ENCODE measurements at regions not wholly inside any gene's neighbourhood (a gene's known extent, or its start where the extent isn't known, plus 50 kb on each side); places are given as distances from the start of the nearest gene placed in this dataset.
A peak's percentile ranks its signal among the peaks of the same experiment; 100 is the strongest.
"Not testable (repeated sequence)": the region's sequence is repeated elsewhere in the genome, so short reads cannot be mapped to it uniquely, and the experiment has no call there.

- no peak for DNase-seq (ENCODE audit: low read depth)
Observed at GRCh38 chr1:182159443-182159842, 97.9 kb upstream of the ZNF648 start.

GRCh38 chr1:182157187-182157586 lies 95.7 kb upstream of the ZNF648 start:
- DNase-seq (ENCODE audit: low read depth) = no peak

DNA sequence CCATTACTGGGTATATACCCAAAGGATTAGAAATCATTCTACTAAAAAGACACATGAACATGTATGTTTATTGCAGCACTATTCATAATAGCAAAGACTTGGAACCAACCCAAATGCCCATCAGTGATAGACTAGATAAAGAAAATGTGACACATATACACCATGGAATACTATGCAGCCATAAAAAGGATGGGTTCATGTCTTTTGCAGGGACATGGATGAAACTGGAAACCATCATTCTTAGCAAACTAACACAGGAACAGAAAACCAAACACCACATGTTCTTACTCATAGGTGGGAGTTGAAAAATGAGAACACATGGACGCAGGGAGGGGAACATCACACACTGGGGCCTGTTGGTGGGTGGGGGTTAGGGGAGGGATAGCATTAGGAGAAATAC lies 92.9 kb upstream of the ZNF648 start:
- not testable (repeated sequence) for DNase-seq (ENCODE audit: low read depth)

- no peak for DNase-seq (ENCODE audit: low read depth)
Observed at GRCh38 chr1:182149411-182149965, 88.0 kb upstream of the ZNF648 start.

GRCh38 chr1:182147951-182148350 lies 86.4 kb upstream of the ZNF648 start:
- no peak for DNase-seq (ENCODE audit: low read depth)

DNA sequence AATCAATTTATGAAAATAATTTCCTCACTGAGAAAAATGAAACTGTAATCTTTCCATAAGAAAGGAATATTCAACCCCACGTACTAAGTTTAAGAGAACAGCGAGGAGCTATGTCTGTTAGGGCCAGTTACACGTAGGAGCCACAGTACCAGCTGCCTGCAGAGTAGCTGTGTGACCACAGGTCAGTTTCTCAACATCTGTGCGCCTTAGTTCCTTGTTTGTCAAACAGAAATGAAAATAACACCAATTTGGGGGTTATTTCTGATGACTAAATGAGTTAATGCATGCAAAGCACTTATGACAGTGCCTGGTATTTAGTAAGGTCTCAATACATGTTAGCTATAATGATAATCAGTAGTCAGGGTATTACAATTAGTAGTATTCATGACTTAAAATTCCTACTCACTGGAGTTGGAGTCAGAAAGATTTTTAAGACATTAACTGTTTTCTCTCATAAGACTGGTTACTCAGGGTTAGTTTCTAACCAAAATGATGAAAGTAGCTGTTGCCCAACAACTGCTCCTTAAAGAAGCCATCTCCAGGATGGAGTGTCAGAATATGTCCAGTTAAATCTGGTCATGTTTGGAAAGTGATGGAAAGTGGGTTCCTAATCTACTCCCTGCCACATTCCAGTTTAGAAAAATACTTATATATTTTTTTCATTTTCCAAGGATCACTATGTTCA lies 85.8 kb upstream of the ZNF648 start:
- DNase-seq (ENCODE audit: low read depth) = no peak

DNA sequence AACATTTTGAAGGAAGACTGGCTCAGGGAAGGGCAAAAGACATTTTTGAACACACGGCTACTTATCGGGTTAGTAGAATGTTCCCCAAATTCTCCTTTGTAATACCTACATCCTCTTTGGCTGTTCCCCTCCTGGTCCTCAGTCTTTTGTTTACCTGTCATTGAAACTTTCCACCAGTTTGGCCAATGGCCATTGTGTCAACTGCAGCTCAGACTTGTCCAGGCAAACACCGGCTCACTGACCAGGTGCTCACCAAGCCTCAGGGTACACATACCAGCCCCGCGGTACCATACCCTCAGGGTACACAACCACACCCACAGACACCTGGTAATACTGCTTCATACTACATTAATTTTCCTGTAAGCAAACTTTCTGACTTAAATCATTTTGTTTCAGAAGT lies 84.8 kb upstream of the ZNF648 start:
- no peak for DNase-seq (ENCODE audit: low read depth)

GRCh38 chr1:182145441-182145840 lies 83.9 kb upstream of the ZNF648 start:
- DNase-seq (ENCODE audit: low read depth) = no peak

GRCh38 chr1:182144646-182145030 lies 83.1 kb upstream of the ZNF648 start:
- DNase-seq (ENCODE audit: low read depth) = no peak

DNA sequence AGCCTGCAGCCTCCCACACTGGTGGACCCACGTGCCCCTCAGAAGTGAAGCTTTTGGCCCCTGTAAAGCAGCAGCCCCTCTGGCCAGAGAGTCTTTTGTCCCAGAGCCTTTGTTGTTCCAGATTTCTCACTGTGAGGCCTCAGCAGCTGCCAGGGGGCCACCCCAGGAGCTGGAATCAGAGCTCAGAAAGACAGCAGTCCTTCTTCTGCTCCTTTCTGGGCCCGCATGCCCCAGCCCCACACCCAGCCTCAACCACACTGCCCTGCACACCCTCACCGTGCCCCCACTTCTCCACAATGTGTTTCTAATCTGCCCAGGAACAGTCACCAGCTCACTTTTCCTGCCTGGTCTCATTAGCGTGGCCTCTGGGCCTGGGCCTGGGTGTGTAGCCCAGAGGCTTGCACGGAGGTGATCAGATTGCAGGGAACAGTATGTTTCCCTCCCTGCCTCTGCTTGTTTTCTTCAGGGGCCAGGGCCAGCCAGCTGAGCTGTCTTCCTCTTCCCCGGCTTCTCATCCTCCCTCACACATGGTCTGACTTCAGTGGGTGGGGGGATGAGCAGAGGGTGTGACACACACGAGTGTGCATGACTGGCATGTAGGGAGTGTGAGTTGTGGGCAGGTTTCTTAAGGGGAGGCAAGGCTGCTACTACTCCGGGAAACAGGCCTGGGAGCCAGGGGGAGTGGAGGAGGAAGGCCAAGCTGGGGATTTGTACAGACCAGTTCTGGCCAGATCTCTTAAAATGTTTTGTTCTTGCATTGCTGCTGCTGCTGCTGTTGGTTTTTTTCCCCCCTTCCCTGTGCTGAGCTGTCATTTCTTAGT lies 82.5 kb upstream of the ZNF648 start:
- DNase-seq (ENCODE audit: low read depth) = no peak

DNA sequence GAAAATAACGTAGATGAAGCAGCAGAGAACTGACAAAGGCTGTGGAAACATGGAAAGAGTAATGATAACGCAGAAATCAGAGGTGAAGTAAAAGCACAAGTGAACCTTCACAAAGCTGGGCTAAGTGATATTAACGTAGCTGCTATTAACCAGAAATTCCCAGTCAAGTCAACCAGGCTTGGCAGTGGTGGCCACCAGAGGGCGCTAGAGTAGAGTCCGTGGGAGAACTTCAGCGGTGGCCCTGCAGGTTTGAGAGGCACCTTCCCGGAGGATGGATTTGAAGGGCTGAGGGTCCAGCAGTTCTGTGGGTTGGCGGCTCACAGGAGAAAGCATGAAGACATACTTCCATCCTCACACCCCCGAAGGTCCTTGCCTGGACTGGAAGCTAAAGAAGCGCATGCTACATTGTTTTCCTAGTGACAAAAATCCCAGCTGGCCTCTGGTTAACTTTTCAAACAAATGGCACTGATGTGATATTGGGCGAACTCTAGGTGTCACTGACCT lies 81.7 kb upstream of the ZNF648 start:
- peak; percentile 72 for DNase-seq (ENCODE audit: low read depth)

DNA sequence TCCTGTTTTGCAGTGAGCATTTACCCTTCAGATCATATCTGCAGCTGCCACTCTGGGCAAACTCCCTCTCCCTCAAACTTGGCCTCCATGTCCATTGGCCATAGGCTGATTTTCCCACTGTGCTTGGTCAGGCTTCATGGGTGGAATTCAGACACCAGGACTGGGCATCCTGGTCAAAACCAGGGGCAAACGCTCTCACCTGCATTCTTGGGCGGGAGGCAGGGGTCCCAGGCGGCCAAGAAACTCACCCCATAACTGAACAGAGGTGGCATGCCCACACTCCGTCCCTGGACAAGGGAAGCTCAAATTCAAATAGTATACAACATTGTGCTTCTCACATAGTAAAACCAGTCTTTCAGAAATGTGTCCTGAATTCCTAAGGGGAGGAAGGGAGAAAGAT lies 81.1 kb upstream of the ZNF648 start:
- no peak for DNase-seq (ENCODE audit: low read depth)

DNA sequence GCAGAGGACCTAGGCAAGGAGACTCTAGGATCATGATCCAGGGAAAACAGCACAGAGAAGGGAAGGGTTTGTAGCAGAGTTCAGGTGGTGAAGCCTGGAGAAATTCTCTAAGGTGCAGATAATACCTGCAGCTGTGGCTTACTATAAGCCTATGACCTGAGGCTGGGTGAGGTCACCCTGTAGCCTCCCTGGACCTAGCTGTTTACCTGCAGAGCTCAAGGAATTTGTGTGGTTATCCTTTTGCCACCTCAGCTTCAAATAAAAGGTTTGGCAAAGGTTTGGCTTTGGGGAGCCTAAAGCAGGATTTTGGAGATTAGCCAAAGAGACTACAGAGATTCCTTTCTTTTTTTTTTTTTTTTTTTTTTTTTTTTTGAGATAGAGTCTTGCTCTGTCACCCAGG lies 79.5 kb upstream of the ZNF648 start:
- DNase-seq (ENCODE audit: low read depth) = no peak

- DNase-seq (ENCODE audit: low read depth) = no peak
Observed at GRCh38 chr1:182139496-182139895, 78.0 kb upstream of the ZNF648 start.

DNA sequence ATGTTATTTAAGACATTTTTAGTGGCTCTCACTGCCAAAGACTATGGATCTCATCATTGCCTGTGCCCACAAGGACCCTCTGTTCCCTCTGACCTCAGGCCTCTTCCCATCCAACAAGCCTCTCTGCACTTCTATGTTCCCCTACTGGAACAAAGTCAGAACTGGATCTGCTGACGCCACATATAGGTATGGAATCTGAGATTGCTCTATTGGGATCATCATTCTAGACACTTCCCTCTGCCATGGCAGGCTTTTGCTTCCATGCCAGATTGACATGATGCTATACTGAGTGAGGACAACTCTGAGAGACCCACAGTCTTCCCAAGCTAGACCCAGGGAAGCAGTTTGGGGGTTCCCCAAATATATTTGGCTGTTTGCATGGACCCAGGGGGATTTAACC lies 76.0 kb upstream of the ZNF648 start:
- DNase-seq (ENCODE audit: low read depth) = no peak

GRCh38 chr1:182135946-182136345 lies 74.4 kb upstream of the ZNF648 start:
- DNase-seq (ENCODE audit: low read depth) = no peak

GRCh38 chr1:182134257-182134656 lies 72.7 kb upstream of the ZNF648 start:
- DNase-seq (ENCODE audit: low read depth) = no peak

GRCh38 chr1:182133181-182133580 lies 71.7 kb upstream of the ZNF648 start:
- DNase-seq (ENCODE audit: low read depth) = no peak

- no peak for DNase-seq (ENCODE audit: low read depth)
Observed at GRCh38 chr1:182129398-182129797, 67.9 kb upstream of the ZNF648 start.

- DNase-seq (ENCODE audit: low read depth) = no peak
Observed at GRCh38 chr1:182128502-182128901, 67.0 kb upstream of the ZNF648 start.

DNA sequence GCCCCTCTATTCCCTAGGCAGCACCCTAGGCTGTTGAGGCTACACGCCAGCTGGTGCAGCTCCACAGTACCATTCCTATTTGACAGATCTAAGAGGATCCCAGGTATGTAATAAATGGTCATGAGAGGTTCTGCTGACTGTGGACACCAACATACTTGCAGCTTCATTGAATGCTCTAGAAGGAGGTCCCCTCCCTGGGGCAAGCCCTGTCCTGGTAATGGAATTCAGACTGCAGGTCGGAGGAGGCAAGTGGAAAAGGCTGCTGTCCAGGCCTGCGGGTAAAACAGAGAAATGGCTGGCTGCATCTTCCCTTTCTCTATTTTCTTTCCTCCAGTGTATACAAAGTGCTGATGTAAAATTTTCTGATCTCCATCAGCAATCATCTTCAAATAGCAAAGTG lies 66.1 kb upstream of the ZNF648 start:
- DNase-seq (ENCODE audit: low read depth) = no peak

GRCh38 chr1:182126272-182126800 lies 64.8 kb upstream of the ZNF648 start:
- DNase-seq (ENCODE audit: low read depth) = no peak

DNA sequence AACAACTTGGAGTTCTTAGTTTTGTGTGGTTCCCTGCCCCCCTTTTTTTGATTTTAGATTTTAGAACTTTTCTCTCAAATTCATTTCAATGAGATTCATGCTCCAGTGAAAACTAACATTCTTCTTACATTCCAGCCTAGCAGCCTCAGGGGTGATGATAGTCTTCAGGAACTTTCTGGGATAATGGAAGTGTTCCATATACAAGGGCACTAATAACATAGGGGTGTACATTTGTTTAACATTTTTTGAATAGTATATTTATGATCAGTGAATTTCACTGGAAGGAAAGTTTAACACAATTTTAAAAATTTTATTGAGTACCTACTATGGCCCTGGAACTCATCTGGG lies 61.4 kb upstream of the ZNF648 start:
- DNase-seq (ENCODE audit: low read depth) = no peak
